ENCODE measurements at regions not wholly inside any gene's neighbourhood (a gene's known extent, or its start where the extent isn't known, plus 50 kb on each side); places are given as distances from the start of the nearest gene placed in this dataset.

DNA sequence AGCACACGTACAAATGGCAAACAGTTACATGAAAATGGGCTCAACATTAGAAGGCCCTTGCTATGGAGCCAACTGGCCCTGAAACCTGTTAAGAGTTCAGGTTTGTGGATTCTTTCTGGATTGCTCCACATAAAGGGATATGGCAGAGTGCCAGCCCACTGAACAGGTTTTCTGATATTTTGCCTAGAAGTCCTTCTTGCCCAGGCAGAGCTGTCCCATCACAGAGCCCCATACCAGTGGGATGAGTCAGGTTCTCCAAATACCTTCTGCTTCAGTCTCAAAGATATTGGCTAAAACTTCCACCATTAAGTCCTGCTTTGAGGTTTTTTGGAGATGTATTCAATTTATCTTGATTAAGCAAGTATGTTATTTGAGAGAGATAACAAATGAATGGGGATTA lies 146.8 kb upstream of the IL1RAPL2 start:
- TF ChIP-seq, protein P1, sequence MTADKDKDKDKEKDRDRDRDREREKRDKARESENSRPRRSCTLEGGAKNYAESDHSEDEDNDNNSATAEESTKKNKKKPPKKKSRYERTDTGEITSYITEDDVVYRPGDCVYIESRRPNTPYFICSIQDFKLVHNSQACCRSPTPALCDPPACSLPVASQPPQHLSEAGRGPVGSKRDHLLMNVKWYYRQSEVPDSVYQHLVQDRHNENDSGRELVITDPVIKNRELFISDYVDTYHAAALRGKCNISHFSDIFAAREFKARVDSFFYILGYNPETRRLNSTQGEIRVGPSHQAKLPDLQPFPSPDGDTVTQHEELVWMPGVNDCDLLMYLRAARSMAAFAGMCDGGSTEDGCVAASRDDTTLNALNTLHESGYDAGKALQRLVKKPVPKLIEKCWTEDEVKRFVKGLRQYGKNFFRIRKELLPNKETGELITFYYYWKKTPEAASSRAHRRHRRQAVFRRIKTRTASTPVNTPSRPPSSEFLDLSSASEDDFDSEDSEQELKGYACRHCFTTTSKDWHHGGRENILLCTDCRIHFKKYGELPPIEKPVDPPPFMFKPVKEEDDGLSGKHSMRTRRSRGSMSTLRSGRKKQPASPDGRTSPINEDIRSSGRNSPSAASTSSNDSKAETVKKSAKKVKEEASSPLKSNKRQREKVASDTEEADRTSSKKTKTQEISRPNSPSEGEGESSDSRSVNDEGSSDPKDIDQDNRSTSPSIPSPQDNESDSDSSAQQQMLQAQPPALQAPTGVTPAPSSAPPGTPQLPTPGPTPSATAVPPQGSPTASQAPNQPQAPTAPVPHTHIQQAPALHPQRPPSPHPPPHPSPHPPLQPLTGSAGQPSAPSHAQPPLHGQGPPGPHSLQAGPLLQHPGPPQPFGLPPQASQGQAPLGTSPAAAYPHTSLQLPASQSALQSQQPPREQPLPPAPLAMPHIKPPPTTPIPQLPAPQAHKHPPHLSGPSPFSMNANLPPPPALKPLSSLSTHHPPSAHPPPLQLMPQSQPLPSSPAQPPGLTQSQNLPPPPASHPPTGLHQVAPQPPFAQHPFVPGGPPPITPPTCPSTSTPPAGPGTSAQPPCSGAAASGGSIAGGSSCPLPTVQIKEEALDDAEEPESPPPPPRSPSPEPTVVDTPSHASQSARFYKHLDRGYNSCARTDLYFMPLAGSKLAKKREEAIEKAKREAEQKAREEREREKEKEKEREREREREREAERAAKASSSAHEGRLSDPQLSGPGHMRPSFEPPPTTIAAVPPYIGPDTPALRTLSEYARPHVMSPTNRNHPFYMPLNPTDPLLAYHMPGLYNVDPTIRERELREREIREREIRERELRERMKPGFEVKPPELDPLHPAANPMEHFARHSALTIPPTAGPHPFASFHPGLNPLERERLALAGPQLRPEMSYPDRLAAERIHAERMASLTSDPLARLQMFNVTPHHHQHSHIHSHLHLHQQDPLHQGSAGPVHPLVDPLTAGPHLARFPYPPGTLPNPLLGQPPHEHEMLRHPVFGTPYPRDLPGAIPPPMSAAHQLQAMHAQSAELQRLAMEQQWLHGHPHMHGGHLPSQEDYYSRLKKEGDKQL (CRISPR knock-in tag; IDR thresholded peaks at IDR 0.05; ENCODE audit: borderline replicate concordance) = no peak
- TF ChIP-seq ATF3 (IDR thresholded peaks at IDR 0.05) (no peak), ATF3 (CRISPR knock-in tag; conservative IDR thresholded peaks at IDR 0.05) (no peak), MAFG (tag; conservative IDR thresholded peaks at IDR 0.05) (no peak), RFX5 (IDR thresholded peaks at IDR 0.05; ENCODE audit: low read depth, low read length) (no peak), MCM2 (IDR thresholded peaks at IDR 0.05; ENCODE audit: low read depth) (no peak)
- TF ChIP-seq, protein P2, sequence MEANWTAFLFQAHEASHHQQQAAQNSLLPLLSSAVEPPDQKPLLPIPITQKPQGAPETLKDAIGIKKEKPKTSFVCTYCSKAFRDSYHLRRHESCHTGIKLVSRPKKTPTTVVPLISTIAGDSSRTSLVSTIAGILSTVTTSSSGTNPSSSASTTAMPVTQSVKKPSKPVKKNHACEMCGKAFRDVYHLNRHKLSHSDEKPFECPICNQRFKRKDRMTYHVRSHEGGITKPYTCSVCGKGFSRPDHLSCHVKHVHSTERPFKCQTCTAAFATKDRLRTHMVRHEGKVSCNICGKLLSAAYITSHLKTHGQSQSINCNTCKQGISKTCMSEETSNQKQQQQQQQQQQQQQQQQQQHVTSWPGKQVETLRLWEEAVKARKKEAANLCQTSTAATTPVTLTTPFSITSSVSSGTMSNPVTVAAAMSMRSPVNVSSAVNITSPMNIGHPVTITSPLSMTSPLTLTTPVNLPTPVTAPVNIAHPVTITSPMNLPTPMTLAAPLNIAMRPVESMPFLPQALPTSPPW (CRISPR knock-in tag; IDR thresholded peaks at IDR 0.05) = no peak

Measured in K562 (cell line).